WERI-Rb-1 (cell line): ENCODE measurements at regions not wholly inside any gene's neighbourhood (a gene's known extent, or its start where the extent isn't known, plus 50 kb on each side); places are given as distances from the start of the nearest gene placed in this dataset.

ENCODE experiments used
- DNase-seq: peaks from one replicate; pipeline ENCODE4 v3.0.0-alpha.2; 2020
- H3K27ac ChIP-seq: fragments of 250-450 bp; sonication (Bioruptor Pico); 2 replicates; pipeline ENCODE4 v1.5.1; 2020; ENCODE audit warnings: mild to moderate bottlenecking, moderate library complexity
- H3K27me3 ChIP-seq: fragments of 250-450 bp; sonication (Bioruptor Pico); 2 replicates; pipeline ENCODE4 v1.5.1; 2021; ENCODE audit warnings: mild to moderate bottlenecking, low read depth, moderate library complexity; ENCODE audit not compliant: insufficient read depth, severe bottlenecking
- H3K36me3 ChIP-seq: fragments of 250-450 bp; sonication (Bioruptor Pico); 2 replicates; pipeline ENCODE4 v1.5.1; 2020; ENCODE audit warnings: mild to moderate bottlenecking, moderate library complexity
- H3K4me3 ChIP-seq: 2 replicates; pipeline ENCODE4 v1.5.1; 2011; ENCODE audit warnings: low read depth, mild to moderate bottlenecking, control low read depth, low read length
- H3K9me3 ChIP-seq: fragments of 250-450 bp; sonication (Bioruptor Pico); 2 replicates; pipeline ENCODE4 v1.5.1; 2021; ENCODE audit warnings: mild to moderate bottlenecking, moderate library complexity; ENCODE audit not compliant: severe bottlenecking
- TF ChIP-seq, protein P1 (sequence below): IDR thresholded peaks from 2 replicates; pipeline ENCODE4 v1.5.1; 2011; ENCODE audit warnings: low read depth, mild to moderate bottlenecking, control low read depth, inconsistent platforms, low read length

- TF ChIP-seq, protein P1, sequence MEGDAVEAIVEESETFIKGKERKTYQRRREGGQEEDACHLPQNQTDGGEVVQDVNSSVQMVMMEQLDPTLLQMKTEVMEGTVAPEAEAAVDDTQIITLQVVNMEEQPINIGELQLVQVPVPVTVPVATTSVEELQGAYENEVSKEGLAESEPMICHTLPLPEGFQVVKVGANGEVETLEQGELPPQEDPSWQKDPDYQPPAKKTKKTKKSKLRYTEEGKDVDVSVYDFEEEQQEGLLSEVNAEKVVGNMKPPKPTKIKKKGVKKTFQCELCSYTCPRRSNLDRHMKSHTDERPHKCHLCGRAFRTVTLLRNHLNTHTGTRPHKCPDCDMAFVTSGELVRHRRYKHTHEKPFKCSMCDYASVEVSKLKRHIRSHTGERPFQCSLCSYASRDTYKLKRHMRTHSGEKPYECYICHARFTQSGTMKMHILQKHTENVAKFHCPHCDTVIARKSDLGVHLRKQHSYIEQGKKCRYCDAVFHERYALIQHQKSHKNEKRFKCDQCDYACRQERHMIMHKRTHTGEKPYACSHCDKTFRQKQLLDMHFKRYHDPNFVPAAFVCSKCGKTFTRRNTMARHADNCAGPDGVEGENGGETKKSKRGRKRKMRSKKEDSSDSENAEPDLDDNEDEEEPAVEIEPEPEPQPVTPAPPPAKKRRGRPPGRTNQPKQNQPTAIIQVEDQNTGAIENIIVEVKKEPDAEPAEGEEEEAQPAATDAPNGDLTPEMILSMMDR, result no peak
- Histone ChIP-seq H3K36me3 (peaks cover 6% of the 10 kb centered on the region), H3K27me3 (no peaks in the 10 kb centered on the region), H3K27ac (no peak overlapping the region), H3K4me3 (no peak overlapping the region), H3K9me3 (no peaks in the 10 kb centered on the region)
- DNase-seq, result no peak
Measured at GRCh38 chr4:122313006-122313646, 65.7 kb upstream of the ADAD1 start.

DNA sequence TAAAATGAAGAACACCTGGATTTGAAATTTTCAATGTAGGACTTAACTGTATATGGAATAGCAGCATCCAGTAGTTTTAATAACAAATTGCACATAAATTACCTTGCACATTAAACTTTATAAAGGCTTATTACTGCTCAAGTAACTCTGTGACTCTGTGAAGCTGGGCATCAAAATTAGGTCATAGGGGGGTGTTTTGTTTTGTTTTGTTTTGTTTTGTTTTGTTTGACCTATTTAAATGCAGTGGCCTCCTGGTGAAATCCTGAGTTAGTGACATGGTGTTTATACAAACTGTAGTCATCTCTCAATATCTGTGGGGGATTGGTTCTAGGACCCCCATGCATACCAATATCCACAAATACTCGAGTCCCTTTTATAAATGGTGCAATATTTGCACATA, 51.9 kb upstream of the ADAD1 start:
- Histone ChIP-seq H3K4me3 (no peak overlapping the region), H3K9me3 (no peaks in the 10 kb centered on the region), H3K27ac (no peak overlapping the region), H3K36me3 (peaks cover 10% of the 10 kb centered on the region), H3K27me3 (no peaks in the 10 kb centered on the region)
- DNase-seq, result no peak
- TF ChIP-seq, protein P1, result no peak

DNA sequence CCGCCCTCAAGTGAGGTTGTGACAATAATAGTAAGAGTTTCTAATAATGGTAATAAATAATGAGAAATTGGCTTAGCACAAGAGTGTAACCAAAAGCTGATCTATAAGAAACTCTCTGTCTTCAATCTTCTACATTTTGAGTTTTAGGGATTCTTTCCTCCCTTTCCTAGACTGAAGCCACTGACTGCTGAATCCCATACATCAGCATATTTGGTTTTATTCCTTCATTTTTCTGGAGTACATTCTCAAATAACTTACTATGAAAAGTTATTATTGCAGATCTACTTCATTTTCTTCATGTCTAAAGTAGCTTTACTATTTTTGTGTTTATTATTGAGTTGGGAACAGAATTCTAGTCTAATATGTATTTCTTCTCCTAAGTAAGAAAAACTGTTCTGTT, 49.9 kb upstream of the ADAD1 start:
- Histone ChIP-seq H3K9me3 (no peaks in the 10 kb centered on the region), H3K27me3 (no peaks in the 10 kb centered on the region), H3K27ac (no peak overlapping the region), H3K4me3 (no peak overlapping the region), H3K36me3 (peaks cover 14% of the 10 kb centered on the region)
- DNase-seq, result no peak
- TF ChIP-seq, protein P1, result no peak
